ENCODE measurements at regions not wholly inside any gene's neighbourhood (a gene's known extent, or its start where the extent isn't known, plus 50 kb on each side); places are given as distances from the start of the nearest gene placed in this dataset.

DNA sequence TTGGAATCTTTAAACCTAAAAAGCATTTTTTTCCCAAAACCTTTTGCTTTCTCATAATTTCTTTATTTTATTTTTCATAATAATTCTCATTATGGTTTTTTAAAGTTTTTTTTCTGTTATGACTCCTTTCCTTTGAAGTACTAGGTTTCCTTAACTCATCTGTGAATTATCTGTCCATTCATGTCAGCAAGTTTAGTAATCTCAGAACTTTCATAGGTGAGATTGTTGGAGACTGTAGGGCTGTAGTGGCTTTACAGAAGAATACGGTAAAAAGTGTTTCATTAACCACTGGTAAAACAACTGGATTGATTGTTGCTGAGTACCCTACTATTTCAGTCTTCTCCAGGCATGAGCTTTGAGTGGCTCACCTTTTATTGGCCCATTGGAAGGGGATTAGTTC lies 361.7 kb upstream of the PPP1R2C start:
- H3K4me3 ChIP-seq (ENCODE audit: low read depth, low read length) = no peak overlapping the region
- TF ChIP-seq, protein P1, sequence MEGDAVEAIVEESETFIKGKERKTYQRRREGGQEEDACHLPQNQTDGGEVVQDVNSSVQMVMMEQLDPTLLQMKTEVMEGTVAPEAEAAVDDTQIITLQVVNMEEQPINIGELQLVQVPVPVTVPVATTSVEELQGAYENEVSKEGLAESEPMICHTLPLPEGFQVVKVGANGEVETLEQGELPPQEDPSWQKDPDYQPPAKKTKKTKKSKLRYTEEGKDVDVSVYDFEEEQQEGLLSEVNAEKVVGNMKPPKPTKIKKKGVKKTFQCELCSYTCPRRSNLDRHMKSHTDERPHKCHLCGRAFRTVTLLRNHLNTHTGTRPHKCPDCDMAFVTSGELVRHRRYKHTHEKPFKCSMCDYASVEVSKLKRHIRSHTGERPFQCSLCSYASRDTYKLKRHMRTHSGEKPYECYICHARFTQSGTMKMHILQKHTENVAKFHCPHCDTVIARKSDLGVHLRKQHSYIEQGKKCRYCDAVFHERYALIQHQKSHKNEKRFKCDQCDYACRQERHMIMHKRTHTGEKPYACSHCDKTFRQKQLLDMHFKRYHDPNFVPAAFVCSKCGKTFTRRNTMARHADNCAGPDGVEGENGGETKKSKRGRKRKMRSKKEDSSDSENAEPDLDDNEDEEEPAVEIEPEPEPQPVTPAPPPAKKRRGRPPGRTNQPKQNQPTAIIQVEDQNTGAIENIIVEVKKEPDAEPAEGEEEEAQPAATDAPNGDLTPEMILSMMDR (IDR thresholded peaks at IDR 0.05; ENCODE audit: low read depth, low read length) = no peak

DNA sequence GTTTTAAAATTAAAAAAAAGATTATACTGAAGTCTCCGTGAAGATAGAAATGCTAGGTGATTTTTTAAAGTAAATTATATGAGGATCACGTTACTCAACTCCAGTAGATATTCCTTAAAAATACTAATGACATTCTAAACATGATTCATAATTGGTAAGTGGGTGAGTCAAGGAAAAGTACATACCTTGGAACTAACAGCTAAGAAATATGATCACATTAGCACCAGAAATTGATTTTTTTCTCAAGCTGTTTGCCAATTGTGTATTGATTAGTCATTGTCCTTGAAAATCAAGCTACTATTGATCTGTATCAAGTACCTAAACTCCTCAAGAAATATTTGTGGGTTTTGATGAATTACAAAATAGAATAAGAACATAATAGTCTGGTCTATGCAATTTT lies 362.6 kb upstream of the PPP1R2C start:
- TF ChIP-seq, protein P1 (IDR thresholded peaks at IDR 0.05; ENCODE audit: low read depth, low read length) = no peak
- H3K4me3 ChIP-seq (ENCODE audit: low read depth, low read length) = no peak overlapping the region

DNA sequence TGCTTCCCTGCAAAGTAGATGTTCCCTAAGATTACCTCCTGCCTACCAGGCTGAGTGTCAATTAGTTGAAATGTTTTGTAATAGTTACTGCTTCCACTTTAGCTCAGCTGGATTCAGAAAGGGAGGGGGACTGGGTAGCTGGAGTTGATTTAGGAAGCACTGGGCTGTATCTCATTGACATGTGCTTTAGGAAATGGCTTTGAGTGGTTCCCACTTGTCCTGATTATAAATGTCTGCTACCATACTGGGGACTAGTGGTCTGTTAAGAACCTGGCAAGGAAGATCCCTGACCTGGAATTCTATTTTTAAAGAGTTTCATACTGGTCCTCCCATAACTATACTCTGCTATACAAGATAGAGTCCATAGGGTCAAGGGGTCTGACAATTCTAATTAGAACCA lies 363.9 kb upstream of the PPP1R2C start:
- TF ChIP-seq, protein P1 (IDR thresholded peaks at IDR 0.05; ENCODE audit: low read depth, low read length) = no peak
- no peak overlapping the region for H3K4me3 ChIP-seq (ENCODE audit: low read depth, low read length)

DNA sequence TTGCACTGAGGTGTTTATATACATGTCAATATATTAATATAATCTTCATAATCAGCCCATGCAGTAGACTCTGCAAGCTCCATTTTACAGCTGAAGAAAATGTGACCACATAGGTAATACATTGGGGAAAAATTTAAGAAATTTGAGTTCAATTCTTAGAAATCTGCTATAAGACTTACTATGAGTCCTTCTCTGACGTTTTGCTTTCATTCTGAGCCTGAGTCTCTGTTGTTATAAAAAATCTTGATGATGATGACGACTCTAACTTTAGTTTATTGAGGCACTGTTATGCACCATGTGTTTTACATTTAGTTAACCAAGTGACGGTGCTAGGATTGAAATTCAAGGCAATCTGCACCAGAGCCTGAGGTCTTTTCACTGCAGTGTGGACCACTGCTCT lies 370.3 kb upstream of the PPP1R2C start:
- no peak overlapping the region for H3K4me3 ChIP-seq (ENCODE audit: low read depth, low read length)
- TF ChIP-seq, protein P1 (IDR thresholded peaks at IDR 0.05; ENCODE audit: low read depth, low read length) = no peak

DNA sequence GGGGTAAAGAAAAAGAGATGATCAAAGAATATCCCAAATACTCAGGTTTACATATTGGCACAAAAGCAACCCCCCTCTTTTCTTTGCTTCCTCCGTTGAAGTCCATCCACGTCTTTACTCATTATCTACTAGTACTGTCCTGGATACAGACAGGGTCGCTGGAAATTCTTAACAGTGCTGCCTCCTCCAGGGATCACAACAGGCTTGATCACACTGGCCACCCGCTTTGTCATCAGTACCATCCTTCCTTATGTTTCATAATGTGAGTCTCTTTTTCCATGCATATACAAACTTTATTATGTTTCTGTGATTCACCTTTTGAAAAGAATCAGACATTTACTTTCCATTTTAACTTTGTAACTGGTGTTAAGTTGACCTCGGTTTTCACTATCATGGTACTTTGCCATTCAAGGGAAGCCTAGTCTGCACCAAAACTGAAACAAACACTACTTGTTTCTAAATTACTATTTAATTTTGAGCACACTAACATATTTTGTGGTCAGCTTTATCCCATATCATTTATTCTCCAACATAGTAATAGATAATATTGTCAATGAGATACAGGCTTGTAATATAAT lies 387.5 kb upstream of the PPP1R2C start:
- H3K4me3 ChIP-seq (ENCODE audit: low read depth, low read length) = no peak overlapping the region
- TF ChIP-seq, protein P1 (IDR thresholded peaks at IDR 0.05; ENCODE audit: low read depth, low read length) = no peak

DNA sequence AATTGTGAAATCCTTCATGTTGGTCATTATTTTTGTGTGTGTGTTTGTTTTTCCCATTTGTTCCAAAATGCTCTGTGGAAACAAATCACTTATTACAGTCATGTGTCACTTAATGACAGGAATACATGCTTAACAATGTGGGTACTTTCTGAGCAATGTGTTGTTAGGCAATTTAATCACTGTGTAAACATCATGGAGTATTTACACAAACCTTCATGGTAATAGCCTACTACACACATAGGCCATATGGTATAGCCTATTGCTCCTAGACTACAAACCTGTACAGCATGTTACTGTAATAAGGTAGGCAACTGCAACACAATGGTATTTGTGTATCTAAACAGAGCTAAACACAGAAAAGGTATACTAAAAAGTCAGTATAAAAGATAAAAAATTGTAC lies 388.9 kb upstream of the PPP1R2C start:
- no peak overlapping the region for H3K4me3 ChIP-seq (ENCODE audit: low read depth, low read length)
- TF ChIP-seq, protein P1 (IDR thresholded peaks at IDR 0.05; ENCODE audit: low read depth, low read length) = no peak

DNA sequence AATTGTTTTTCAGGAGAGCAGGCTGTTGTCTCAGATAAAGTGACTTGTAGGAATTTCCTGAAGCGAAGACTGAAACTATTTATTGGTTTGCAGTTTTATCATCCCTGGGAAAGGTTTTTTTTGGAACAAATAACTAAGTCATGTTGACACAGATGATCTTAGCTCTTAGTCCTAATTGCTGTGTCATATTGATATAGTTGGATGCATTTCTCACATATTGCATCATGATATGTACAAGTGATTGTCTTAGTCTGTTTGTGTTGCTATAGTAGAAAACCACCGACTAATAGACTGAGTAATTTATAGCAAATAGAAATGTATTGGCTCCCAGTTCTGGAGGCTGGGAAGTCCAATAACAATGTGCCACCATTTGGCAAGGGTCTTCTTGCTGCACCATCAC lies 397.5 kb upstream of the PPP1R2C start:
- H3K4me3 ChIP-seq (ENCODE audit: low read depth, low read length) = no peak overlapping the region
- TF ChIP-seq, protein P1 (IDR thresholded peaks at IDR 0.05; ENCODE audit: low read depth, low read length) = no peak

Data from WI38 (cell line).